ENCODE measurements at regions not wholly inside any gene's neighbourhood (a gene's known extent, or its start where the extent isn't known, plus 50 kb on each side); places are given as distances from the start of the nearest gene placed in this dataset.

GRCh38 chr17:77879226-77879895, 79.1 kb upstream of the TNRC6C start:
- H3K36me3 ChIP-seq = no peaks in the 10 kb centered on the region
- intact Hi-C loops (cut with DNase I; ENCODE audit: low total_unique reads) = no loop called here
- H3K4me1 ChIP-seq = peaks cover 12 to 24% of the 10 kb centered on the region in 2 donors
- no peak overlapping the region for H3K27ac ChIP-seq
- H3K4me3 ChIP-seq = no peak overlapping the region
- no peak for DNase-seq (ENCODE audit: low spot score in 2 of 2)
- TF ChIP-seq POLR2AphosphoS5 (IDR thresholded peaks at IDR 0.05) = no peak
- TF ChIP-seq CTCF (IDR thresholded peaks at IDR 0.05) = no peak
- TF ChIP-seq POLR2A (IDR thresholded peaks at IDR 0.05) = no peak
- no peaks in the 10 kb centered on the region for H3K27me3 ChIP-seq
- H3K9me3 ChIP-seq = peaks cover 8 to 9% of the 10 kb centered on the region in 2 donors

- Histone ChIP-seq H3K27ac (peak overlapping the region in 1 of 2 donors; percentile 81), H3K27me3 (no peaks in the 10 kb centered on the region), H3K9me3 (peaks cover 7 to 8% of the 10 kb centered on the region in 2 donors), H3K36me3 (no peaks in the 10 kb centered on the region), H3K4me1 (peaks cover 12 to 24% of the 10 kb centered on the region in 2 donors), H3K4me3 (no peak overlapping the region)
- intact Hi-C loops (cut with DNase I; ENCODE audit: low total_unique reads) = no loop called here
- TF ChIP-seq CTCF (IDR thresholded peaks at IDR 0.05) = no peak
- no peak for DNase-seq (ENCODE audit: low spot score in 2 of 2)
Measured at GRCh38 chr17:77879896-77880280, 78.6 kb upstream of the TNRC6C start.

- H3K4me3 ChIP-seq = no peak overlapping the region
- no peaks in the 10 kb centered on the region for H3K27me3 ChIP-seq
- H3K9me3 ChIP-seq = peaks cover 4 to 6% of the 10 kb centered on the region in 2 donors
- DNase-seq (ENCODE audit: low spot score in 2 of 2) = no peak
- peaks cover 12 to 24% of the 10 kb centered on the region in 2 donors for H3K4me1 ChIP-seq
- no peaks in the 10 kb centered on the region for H3K36me3 ChIP-seq
- intact Hi-C loops (cut with DNase I; ENCODE audit: low total_unique reads) = no loop called here
- TF ChIP-seq POLR2AphosphoS5 (IDR thresholded peaks at IDR 0.05) = no peak
- TF ChIP-seq POLR2A (IDR thresholded peaks at IDR 0.05) = no peak
- no peak for TF ChIP-seq CTCF (IDR thresholded peaks at IDR 0.05)
- H3K27ac ChIP-seq = peak overlapping the region in 1 of 2 donors; percentile 81
Measured at GRCh38 chr17:77880711-77881450, 77.6 kb upstream of the TNRC6C start.

GRCh38 chr17:77881545-77881944, 77.0 kb upstream of the TNRC6C start:
- intact Hi-C loops (cut with DNase I; ENCODE audit: low total_unique reads) = no loop called here
- peak in 1 of 3 donors; percentile 65 for TF ChIP-seq POLR2AphosphoS5 (IDR thresholded peaks at IDR 0.05)
- TF ChIP-seq CTCF (IDR thresholded peaks at IDR 0.05) = no peak
- no peak for TF ChIP-seq POLR2A (IDR thresholded peaks at IDR 0.05)
- no peaks in the 10 kb centered on the region for H3K36me3 ChIP-seq
- no peak overlapping the region for H3K4me3 ChIP-seq
- peak in 1 of 2 donors; percentile 55 for DNase-seq (ENCODE audit: low spot score in 2 of 2)
- H3K27me3 ChIP-seq = no peaks in the 10 kb centered on the region
- H3K27ac ChIP-seq = peak overlapping the region in 1 of 2 donors; percentile 81
- no peaks in the 10 kb centered on the region for H3K9me3 ChIP-seq
- H3K4me1 ChIP-seq = peaks cover 12 to 24% of the 10 kb centered on the region in 2 donors

- H3K9me3 ChIP-seq = no peaks in the 10 kb centered on the region
- H3K4me1 ChIP-seq = peaks cover 12 to 25% of the 10 kb centered on the region in 2 donors
- H3K36me3 ChIP-seq = no peaks in the 10 kb centered on the region
- intact Hi-C loops (cut with DNase I; ENCODE audit: low total_unique reads) = no loop called here
- H3K27ac ChIP-seq = peak overlapping the region in 1 of 2 donors; percentile 81
- no peak for DNase-seq (ENCODE audit: low spot score in 2 of 2)
- no peaks in the 10 kb centered on the region for H3K27me3 ChIP-seq
- TF ChIP-seq POLR2AphosphoS5 (IDR thresholded peaks at IDR 0.05) (no peak), POLR2A (IDR thresholded peaks at IDR 0.05) (no peak), CTCF (IDR thresholded peaks at IDR 0.05) (no peak)
- no peak overlapping the region for H3K4me3 ChIP-seq
Measured at GRCh38 chr17:77882040-77882439, 76.5 kb upstream of the TNRC6C start.

Measured in breast epithelium (tissue), 4 donors.